ENCODE measurements at regions not wholly inside any gene's neighbourhood (a gene's known extent, or its start where the extent isn't known, plus 50 kb on each side); places are given as distances from the start of the nearest gene placed in this dataset.
"Not testable (repeated sequence)": the region's sequence is repeated elsewhere in the genome, so short reads cannot be mapped to it uniquely, and the experiment has no call there.

DNA sequence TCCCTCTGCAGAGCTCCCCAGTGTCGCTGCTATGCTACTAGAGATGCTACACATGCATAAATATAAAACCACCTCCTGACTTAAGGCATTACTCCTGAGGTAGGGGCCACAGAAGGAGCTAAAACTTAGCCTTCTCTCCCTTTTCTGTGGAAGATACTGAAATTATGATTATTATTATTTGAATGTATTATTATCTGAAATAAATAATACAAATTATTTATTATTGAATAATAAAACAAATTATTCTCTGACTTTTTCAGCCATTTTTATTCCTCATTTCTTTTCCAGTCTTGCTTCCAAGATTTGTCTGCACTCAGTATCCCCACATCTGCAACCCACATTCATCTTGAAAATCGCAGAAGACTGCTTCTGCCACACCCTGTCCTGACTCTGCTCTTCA lies 414.9 kb upstream of the ACO1 start:
- DNase-seq = no peak

DNA sequence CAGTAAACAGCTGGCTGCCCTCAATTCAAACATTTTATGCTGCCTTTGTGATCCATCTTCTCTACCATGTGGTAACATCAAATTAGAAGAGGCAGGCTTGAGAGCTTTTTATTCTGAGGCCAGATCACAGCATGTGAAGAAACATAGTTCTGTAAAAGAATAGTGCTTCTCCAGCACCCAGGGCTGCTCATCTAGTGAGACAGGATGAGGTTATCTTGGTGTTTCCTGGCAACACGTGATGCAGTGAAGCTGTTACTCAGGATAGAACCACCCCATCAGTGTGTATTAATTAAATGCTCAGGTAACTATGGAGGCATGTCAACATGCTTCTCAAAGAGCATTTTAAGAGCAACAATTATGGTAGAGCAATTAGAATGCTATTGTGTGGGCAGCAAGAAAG lies 400.5 kb upstream of the ACO1 start:
- DNase-seq = no peak

DNA sequence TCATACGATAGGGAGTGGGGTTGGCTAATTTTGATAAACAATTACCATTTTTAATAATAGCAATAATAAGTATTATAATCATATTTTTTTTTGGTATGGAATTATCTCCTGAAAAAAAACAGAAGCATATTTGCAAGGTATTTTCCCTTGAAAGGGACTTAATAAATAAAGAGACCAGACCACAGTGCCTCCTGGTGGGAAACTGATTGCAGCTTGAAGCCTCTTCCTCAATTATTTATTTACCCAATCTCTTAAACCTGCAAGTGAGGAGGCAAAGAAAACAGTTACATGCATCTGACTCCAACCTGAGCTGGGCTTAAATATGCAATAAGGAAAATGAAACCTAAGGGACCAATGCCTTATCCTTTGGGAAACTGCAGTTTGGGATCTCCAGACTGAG lies 388.1 kb upstream of the ACO1 start:
- no peak for DNase-seq

- no peak for DNase-seq
Observed at GRCh38 chr9:32004431-32005076, 379.9 kb upstream of the ACO1 start.

GRCh38 chr9:32010322-32010721 lies 374.1 kb upstream of the ACO1 start:
- no peak for DNase-seq

DNA sequence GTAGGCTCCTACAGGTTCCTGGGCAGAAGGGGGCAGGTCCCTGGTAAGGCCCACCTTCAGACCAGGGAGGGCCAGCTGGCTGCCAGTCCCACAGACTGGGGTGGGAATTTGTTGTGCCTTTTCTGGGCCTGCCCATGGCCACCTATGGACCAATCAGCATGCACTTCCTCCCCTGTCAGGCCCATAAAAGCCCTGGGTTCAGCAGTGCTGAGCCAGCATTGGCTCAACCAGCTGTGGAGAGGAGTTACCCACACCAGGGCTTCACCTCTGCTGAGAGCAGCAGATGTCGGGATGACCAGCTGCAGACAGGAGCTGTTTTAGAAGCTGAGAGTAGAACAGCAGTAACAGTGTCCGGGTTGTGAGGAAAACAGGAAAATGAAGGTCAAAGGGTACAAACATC lies 373.4 kb upstream of the ACO1 start:
- DNase-seq = no peak

- DNase-seq = no peak
Observed at GRCh38 chr9:32015795-32016194, 368.6 kb upstream of the ACO1 start.

- no peak for DNase-seq
Observed at GRCh38 chr9:32045513-32045912, 338.9 kb upstream of the ACO1 start.

GRCh38 chr9:32067261-32067660 lies 317.2 kb upstream of the ACO1 start:
- no peak for DNase-seq

GRCh38 chr9:32069169-32069813 lies 315.2 kb upstream of the ACO1 start:
- no peak for DNase-seq

DNA sequence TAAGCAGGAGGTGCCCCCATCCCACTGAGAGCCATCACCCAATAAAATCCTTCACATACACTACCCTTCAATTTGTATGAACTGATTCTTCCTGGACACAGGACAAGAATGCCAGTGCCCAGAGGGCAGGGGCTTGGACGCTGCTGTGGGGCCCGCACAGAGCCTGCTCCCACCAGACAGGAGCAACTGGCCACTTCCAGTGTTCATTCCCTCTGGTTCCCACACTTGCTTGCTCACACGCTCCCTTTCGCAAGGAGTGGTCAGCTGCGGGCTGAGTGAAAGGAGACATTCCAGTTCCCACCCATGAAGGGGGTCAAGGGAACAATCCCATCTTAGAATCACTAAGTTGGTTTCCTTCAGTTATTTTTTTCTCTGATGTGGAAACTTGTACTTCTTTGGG lies 314.5 kb upstream of the ACO1 start:
- no peak for DNase-seq

GRCh38 chr9:32072570-32072969 lies 311.9 kb upstream of the ACO1 start:
- no peak for DNase-seq

DNA sequence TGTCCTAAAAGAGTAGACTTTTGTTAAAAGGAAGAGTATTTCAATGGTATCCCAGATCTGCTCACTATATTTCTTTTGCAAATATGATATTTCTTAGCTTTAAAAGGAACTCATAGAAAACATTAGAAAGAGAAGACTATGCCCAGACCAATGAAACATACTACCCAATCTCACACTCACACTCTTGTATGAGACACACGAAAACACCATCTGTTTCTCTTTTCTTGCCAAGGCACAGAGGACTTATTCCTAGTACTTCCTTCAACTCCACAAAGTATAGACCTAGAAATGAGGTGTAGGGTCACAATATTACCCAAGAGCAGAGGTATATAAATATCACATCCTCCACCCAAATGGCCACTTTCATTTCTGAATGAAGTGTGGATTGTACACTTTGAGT lies 292.4 kb upstream of the ACO1 start:
- DNase-seq = peak in 2 of 58 donors; percentile 2 to 5

DNA sequence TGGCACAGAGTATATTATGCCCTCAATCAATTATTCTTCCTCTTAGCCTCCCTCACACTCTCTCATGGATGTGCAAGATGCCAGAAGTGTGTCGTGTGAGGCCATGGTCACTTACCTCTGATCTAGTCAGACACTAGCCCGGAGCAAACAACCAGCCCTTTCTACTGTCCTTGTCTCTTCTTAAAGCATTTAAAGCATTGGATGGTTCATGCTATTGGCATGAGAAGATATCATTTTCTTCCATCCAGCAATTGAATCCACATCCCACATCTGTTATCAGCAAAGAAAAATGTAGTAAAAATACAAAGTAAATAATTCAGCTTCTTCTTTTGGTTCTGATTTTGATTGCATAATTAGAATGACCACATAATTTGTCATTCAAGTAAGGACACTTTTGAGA lies 267.2 kb upstream of the ACO1 start:
- no peak for DNase-seq

GRCh38 chr9:32128546-32128945 lies 255.9 kb upstream of the ACO1 start:
- DNase-seq = no peak

DNA sequence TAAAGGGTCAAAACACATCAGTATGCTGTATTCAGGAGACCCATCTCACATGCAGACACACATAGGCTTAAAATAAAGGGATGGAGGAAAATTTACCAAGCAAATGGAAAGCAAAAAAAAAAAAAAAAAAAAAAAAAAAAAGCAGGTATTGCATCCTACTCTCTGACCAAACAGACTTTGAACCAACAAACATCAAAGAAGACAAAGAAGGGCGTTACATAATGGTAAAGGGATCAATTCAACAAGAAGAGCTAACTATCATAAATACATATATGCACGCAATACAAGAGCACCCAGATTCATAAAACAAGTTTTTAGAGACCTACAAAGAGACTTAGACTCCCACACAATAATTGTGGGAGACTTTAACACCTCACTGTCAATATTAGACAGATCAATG lies 253.7 kb upstream of the ACO1 start:
- DNase-seq = not testable (repeated sequence)

DNA sequence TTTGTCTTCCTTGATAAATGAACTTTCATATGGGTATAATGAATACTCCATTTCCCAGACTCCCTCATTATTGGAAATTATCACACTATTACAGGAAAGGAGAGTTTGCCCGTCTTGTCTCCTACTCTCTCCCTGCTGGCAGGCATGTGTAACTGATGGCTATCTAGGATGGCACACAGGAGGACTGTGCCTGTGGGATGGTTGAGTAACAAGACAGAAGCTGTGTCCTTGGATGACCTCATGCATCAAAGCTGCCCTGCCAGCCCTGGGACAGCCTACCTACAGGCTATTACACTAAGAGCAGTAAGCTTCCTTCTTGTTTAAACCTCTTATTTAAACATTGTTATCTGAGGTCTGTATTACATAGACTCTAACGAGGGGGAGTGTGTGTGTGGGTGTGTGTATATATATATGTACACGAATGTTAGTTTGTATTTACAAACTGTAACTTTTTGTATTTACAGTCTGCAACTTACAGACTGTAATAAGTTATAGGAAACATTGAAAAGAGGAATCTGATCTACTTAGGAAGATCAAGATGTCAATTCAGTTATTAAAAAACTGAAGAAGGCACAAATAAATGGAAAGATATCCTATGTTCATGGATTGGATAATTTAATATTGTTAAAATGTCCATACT lies 247.6 kb upstream of the ACO1 start:
- no peak for DNase-seq

GRCh38 chr9:32142074-32142473 lies 242.4 kb upstream of the ACO1 start:
- DNase-seq = no peak

DNA sequence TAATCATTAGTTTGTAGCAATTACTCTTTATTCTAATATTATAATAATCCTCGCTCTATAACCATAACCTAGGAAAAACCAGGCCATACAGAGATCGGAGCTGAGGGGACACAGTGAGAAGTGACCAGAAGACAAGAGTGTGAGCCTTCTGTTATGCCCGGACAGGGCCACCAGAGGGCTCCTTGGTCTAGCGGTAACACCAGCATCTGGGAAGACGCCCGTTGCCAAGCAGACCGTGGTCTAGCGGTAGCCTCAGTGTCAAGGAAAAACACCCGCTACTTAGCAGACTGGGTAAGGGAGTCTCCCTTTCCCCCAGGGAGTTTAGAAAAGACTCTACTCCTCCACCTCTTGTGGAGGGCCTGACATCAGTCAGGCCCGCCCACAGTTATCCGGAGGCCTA lies 235.9 kb upstream of the ACO1 start:
- DNase-seq = not testable (repeated sequence)

DNA sequence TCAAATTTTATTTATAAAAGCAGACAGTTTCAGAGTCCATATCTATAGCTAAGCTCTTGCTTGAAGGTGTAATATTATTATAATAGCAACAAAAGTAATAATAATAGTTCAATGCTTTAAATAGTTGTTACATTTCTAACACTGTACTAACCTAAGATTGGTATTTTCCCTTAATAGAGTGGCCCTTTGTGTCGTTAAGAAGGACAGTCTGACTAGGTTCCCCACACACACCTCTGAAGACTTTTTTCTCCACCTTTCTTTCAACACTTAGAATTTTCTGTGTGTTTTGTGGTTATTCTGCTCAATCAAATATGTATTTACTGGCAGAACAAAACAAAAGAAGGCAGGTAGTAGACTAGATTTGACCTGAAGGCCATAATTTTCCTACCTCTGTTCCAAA lies 223.2 kb upstream of the ACO1 start:
- no peak for DNase-seq

DNA sequence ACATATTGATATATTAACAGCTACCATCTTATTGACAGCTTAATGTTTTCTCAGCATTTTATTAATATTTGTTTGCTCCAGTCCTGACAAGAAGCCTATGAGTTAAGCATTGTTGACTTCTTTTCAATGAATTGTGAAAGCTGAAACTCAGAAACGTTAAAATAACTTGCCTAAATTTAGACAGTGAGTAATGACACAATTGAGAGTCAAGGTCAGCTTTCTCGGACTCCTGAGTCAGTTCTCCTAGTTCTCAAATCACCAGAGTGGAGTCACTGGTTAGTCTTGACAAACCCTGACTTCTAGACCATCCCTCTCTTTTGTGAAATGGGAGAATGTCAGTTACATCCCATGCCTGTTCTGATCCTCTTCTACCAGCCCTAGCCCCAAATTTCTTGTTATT lies 222.7 kb upstream of the ACO1 start:
- DNase-seq = no peak

GRCh38 chr9:32166316-32166715 lies 218.1 kb upstream of the ACO1 start:
- not testable (repeated sequence) for DNase-seq

DNA sequence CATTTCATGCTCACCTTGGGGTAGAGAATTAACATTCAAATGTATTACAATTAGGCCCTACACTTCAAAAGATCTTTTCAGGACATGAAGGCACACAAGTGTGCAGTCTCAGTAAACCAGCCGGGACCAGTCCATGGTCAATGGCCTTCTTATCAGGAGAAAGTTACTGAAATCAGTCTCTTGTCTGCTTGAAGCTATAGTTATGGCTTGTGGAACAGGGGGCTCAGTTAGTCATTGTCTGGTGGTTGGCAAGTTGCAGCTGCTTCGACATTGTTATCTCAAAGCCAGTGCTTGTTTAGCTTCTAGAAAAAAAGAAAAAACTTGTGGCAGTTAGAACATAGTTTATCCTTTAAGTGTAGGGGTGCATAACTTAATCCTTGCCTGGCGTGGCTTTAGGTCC lies 213.1 kb upstream of the ACO1 start:
- DNase-seq = no peak
